Esophagus squamous epithelium (tissue), 5 donors: ENCODE measurements at regions not wholly inside any gene's neighbourhood (a gene's known extent, or its start where the extent isn't known, plus 50 kb on each side); places are given as distances from the start of the nearest gene placed in this dataset.
A peak's percentile ranks its signal among the peaks of the same experiment; 100 is the strongest.

Experiments used
- DNase-seq: peaks from one replicate; lab custom pipeline; 2025; lab: John Stamatoyannopoulos, UW
- H3K27ac ChIP-seq, 4 donors: fragments of 200-600 bp; sonication (generic); one replicate each; pipeline ENCODE4 v1.5.1; 2016 to 2019; ENCODE audit warnings: mild to moderate bottlenecking in 1 of 4
- H3K27me3 ChIP-seq, 4 donors: fragments of 200-600 bp; sonication (generic); 1 replicate in 3 of 4; 2 replicates in 1 of 4; pipeline versions ENCODE4 v1.5.1 to v1.6.0; 2017 to 2021; ENCODE audit warnings: antibody characterized with exemption in 1 of 4
- H3K36me3 ChIP-seq, 3 donors: fragments of 200-600 bp; sonication (generic); one replicate each; pipeline ENCODE4 v1.5.1; 2016 to 2019
- H3K4me1 ChIP-seq, 3 donors: fragments of 200-600 bp; sonication (generic); one replicate each; pipeline ENCODE4 v1.5.1; 2017 to 2019
- H3K4me3 ChIP-seq, 4 donors: fragments of 200-600 bp; sonication (generic); 1 replicate in 3 of 4; 2 replicates in 1 of 4; pipeline ENCODE4 v1.5.1; 2016 to 2019; ENCODE audit warnings: mild to moderate bottlenecking in 2 of 4, moderate library complexity in 1 of 4
- H3K9me3 ChIP-seq, 3 donors: fragments of 200-600 bp; sonication (generic); one replicate each; pipeline ENCODE4 v1.5.1; 2016 to 2019
- CTCF ChIP-seq, 6 experiments: fragments of 450-650 bp in 4 of 6; fragments of 200-600 bp in 2 of 6; sonication (generic) in 2 of 6; IDR thresholded peaks; one replicate each; pipeline ENCODE4 v1.5.1; 2016 to 2019; ENCODE audit warnings: antibody characterized with exemption in 6 of 6, mild to moderate bottlenecking in 4 of 6, moderate library complexity in 4 of 6
- POLR2A ChIP-seq, 4 donors: fragments of 450-650 bp; IDR thresholded peaks; one replicate each; pipeline ENCODE4 v1.6.1; 2017; ENCODE audit warnings: antibody characterized with exemption in 4 of 4, mild to moderate bottlenecking in 4 of 4, moderate library complexity in 3 of 4
- WGBS, 2 donors: methylation state at CpG; one replicate each; pipeline ENCODE4 v1.1.5; 2018; 5-methylcytosine and 5-hydroxymethylcytosine counted together
- intact Hi-C: fragments of 100-400 bp; cut with DNase I; formaldehyde crosslinking; loops from one replicate; pipeline ENCODE4 v1.15.0; 2022
- donor health status: DM: yes; HTN: yes; CAD: no.

- intact Hi-C loops, result no loop called here
- no peaks in the 10 kb centered on the region for H3K9me3 ChIP-seq
- no peaks in the 10 kb centered on the region for H3K36me3 ChIP-seq
- H3K4me1 ChIP-seq, result peaks cover 0 to 11% (median 0%) of the 10 kb centered on the region in 3 donors
- 64 to 71% methylated on average over 9 to 11 of the region's 11 CpGs for WGBS, 2 donors
- no peak for DNase-seq
- peak overlapping the region in 3 of 4 donors; percentile 47 to 59 (median 50) for H3K27ac ChIP-seq
- TF ChIP-seq POLR2A (IDR thresholded peaks at IDR 0.05) (no peak), CTCF (IDR thresholded peaks at IDR 0.05) (no peak)
- peak overlapping the region in 1 of 4 donors; percentile 25 for H3K4me3 ChIP-seq
- H3K27me3 ChIP-seq, result no peaks in the 10 kb centered on the region
Observed at GRCh38 chr12:47317175-47317915, 237.6 kb upstream of the AMIGO2 start.

- Histone ChIP-seq H3K4me1 (peaks cover 0 to 11% (median 0%) of the 10 kb centered on the region in 3 donors), H3K27me3 (no peaks in the 10 kb centered on the region), H3K27ac (peak overlapping the region in 2 of 4 donors; percentile 50 to 59), H3K36me3 (no peaks in the 10 kb centered on the region), H3K4me3 (no peak overlapping the region), H3K9me3 (no peaks in the 10 kb centered on the region)
- no peak for DNase-seq
- intact Hi-C loops, result no loop called here
- TF ChIP-seq CTCF (IDR thresholded peaks at IDR 0.05) (no peak), POLR2A (IDR thresholded peaks at IDR 0.05) (no peak)
- WGBS, 2 donors, result 46 to 49% methylated on average over 2 of the region's 2 CpGs
Observed at GRCh38 chr12:47316609-47317049, 236.9 kb upstream of the AMIGO2 start.

GRCh38 chr12:47314996-47315395 is 235.2 kb upstream of the AMIGO2 start:
- Histone ChIP-seq H3K27me3 (no peaks in the 10 kb centered on the region), H3K4me1 (peaks cover 0 to 11% (median 0%) of the 10 kb centered on the region in 3 donors), H3K27ac (no peak overlapping the region), H3K9me3 (no peaks in the 10 kb centered on the region), H3K4me3 (no peak overlapping the region), H3K36me3 (no peaks in the 10 kb centered on the region)
- intact Hi-C loops, result no loop called here
- DNase-seq, result no peak
- TF ChIP-seq POLR2A (IDR thresholded peaks at IDR 0.05), result no peak
- TF ChIP-seq CTCF (IDR thresholded peaks at IDR 0.05), result no peak
- WGBS, 2 donors, result 100% methylated on average over 1 of the region's 1 CpG

- Histone ChIP-seq H3K4me1 (peaks cover 0 to 11% (median 0%) of the 10 kb centered on the region in 3 donors), H3K36me3 (no peaks in the 10 kb centered on the region), H3K27ac (no peak overlapping the region), H3K4me3 (no peak overlapping the region), H3K27me3 (no peaks in the 10 kb centered on the region), H3K9me3 (no peaks in the 10 kb centered on the region)
- no peak for DNase-seq
- TF ChIP-seq CTCF (IDR thresholded peaks at IDR 0.05) (no peak), POLR2A (IDR thresholded peaks at IDR 0.05) (no peak)
- intact Hi-C loops, result no loop called here
- 69 to 77% methylated on average over 3 of the region's 3 CpGs for WGBS, 2 donors
Observed at GRCh38 chr12:47312808-47313426, 233.2 kb upstream of the AMIGO2 start.

GRCh38 chr12:47312147-47312546 is 232.4 kb upstream of the AMIGO2 start:
- Histone ChIP-seq H3K4me1 (peaks cover 0 to 6% (median 2%) of the 10 kb centered on the region in 3 donors), H3K27me3 (no peaks in the 10 kb centered on the region), H3K27ac (no peak overlapping the region), H3K4me3 (no peak overlapping the region), H3K36me3 (no peaks in the 10 kb centered on the region), H3K9me3 (no peaks in the 10 kb centered on the region)
- intact Hi-C loops, result no loop called here
- TF ChIP-seq CTCF (IDR thresholded peaks at IDR 0.05) (no peak), POLR2A (IDR thresholded peaks at IDR 0.05) (no peak)
- no peak for DNase-seq
- 90 to 100% methylated on average over 1 of the region's 1 CpG for WGBS, 2 donors
